ENCODE measurements at regions not wholly inside any gene's neighbourhood (a gene's known extent, or its start where the extent isn't known, plus 50 kb on each side); places are given as distances from the start of the nearest gene placed in this dataset.

DNA sequence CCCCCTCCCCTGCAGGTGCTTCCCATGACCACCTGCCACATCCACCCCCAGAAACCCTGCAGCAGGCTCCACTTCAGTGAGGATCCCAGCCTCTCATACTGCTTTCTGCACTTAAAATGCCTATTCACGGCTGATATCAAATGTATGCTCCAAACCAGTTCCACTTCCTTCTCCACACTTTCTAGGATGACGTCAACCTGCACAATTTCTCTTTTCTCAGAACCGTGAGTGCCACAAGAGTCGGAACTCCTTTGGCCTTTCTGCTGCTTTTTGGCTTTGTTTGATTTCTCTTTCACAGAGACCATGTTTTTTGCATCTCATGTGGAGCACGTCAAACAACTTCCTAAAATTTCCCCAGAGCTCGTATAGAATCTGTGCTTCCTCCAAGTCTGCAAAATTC, 378.8 kb upstream of the TNRC6C start:
- Mint-ChIP-seq H3K27me3 (ENCODE audit: low read depth, poor library complexity) (peaks cover 29% of the 10 kb centered on the region), H3K27ac (no peak overlapping the region), H3K9me3 (peaks cover 6% of the 10 kb centered on the region), H3K36me3 (ENCODE audit: low read depth) (no peaks in the 10 kb centered on the region), H3K4me1 (no peaks in the 10 kb centered on the region), H3K4me3 (no peak overlapping the region)
- TF ChIP-seq, protein P1, sequence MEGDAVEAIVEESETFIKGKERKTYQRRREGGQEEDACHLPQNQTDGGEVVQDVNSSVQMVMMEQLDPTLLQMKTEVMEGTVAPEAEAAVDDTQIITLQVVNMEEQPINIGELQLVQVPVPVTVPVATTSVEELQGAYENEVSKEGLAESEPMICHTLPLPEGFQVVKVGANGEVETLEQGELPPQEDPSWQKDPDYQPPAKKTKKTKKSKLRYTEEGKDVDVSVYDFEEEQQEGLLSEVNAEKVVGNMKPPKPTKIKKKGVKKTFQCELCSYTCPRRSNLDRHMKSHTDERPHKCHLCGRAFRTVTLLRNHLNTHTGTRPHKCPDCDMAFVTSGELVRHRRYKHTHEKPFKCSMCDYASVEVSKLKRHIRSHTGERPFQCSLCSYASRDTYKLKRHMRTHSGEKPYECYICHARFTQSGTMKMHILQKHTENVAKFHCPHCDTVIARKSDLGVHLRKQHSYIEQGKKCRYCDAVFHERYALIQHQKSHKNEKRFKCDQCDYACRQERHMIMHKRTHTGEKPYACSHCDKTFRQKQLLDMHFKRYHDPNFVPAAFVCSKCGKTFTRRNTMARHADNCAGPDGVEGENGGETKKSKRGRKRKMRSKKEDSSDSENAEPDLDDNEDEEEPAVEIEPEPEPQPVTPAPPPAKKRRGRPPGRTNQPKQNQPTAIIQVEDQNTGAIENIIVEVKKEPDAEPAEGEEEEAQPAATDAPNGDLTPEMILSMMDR (IDR thresholded peaks at IDR 0.05) = no peak
- DNase-seq = no peak

DNA sequence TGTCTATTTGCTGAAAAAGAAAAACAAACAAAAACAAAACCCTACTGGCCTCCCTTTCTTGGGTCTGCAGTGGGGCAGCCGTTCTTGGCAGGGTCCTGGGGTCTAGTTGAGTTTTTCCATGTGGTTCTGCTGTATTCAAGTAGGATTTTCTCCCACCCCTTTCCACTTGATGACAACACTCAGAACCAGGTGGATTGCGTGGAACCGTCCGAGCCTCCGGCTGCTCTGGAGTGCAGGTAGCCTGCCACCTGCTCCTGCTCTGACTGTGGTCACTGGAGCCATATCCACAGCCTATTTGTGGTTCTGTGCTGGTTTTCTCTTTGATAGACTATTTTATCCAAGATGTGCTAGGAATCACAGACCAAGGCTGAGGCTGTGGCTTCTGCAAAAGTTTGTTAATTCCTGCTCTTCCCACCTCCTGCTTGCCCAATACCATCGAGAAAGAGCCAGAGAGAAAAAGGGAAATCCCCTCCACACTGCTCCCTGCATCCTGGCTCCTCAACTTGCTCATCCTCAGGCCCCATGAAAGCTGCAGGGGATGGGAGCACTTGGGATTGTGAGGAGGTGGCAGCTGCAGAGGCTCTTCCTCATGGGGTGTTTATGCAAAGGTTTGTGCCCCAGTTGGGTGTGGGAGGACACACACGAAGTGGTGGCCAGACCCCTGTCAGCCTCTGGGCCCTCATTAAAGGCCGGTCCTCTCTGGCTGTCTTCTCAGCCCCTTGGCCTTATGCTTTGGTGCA, 377.8 kb upstream of the TNRC6C start:
- Mint-ChIP-seq H3K4me3 (no peak overlapping the region), H3K9me3 (peaks cover 6% of the 10 kb centered on the region), H3K27me3 (ENCODE audit: low read depth, poor library complexity) (peaks cover 22% of the 10 kb centered on the region), H3K36me3 (ENCODE audit: low read depth) (no peaks in the 10 kb centered on the region), H3K4me1 (no peaks in the 10 kb centered on the region), H3K27ac (no peak overlapping the region)
- no peak for DNase-seq
- TF ChIP-seq, protein P1 (IDR thresholded peaks at IDR 0.05) = no peak

DNA sequence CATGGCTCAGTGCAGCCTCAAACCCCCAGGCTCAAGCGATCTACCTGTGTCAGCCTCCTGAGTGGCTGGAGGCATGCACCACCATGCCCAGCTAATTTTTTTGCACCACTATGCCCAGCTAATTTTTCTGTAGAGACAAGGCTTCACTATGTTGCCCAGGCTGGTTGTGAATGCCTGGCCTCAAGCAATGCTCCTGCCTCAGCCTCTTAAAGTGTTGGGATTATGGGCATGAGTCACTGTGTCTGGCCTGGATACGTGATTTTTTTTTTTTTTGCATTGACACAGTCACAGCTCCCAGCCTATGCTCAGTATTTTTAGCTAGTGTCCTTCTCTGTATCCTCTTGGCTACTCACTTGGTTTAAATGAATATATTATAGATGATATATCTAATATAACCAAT, 377.0 kb upstream of the TNRC6C start:
- no peak for DNase-seq
- no peak overlapping the region for H3K4me3 Mint-ChIP-seq
- H3K36me3 Mint-ChIP-seq (ENCODE audit: low read depth) = no peaks in the 10 kb centered on the region

DNA sequence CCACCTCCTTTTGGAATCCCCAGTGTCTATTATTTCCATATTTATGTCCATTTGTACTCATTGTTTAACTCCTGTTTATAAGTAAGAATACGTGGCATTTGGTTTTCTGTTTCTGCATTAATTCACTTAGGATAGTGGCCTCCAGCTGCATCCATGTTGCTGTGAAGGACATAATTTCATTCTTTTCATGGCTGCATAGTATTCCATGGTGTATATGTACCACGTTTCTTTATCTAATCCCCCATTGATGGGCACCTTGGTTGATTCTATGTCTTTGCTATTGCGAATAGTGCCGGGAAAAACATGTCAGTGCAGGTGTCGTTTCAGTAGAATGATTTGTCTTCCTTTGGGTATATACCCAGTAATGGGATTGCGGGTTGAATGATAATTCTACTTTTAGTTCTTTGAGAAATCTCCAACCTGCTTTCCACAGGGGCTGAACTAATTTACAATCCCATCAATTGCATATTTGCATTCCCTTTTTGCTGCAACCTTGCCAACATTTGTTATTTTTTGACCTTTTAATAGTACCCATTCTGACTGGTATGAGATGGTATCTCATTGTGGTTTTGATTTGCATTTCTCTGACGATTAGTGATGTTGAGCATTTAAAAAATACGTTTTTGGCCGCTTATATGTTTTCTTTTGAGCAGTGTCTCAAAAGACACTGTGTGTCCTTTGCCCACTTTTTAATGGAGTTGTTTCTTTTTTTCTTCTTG, 373.2 kb upstream of the TNRC6C start:
- Mint-ChIP-seq H3K4me3 (no peak overlapping the region), H3K36me3 (ENCODE audit: low read depth) (no peaks in the 10 kb centered on the region), H3K9me3 (peaks cover 22% of the 10 kb centered on the region), H3K27me3 (ENCODE audit: low read depth, poor library complexity) (peaks cover 26% of the 10 kb centered on the region), H3K4me1 (no peaks in the 10 kb centered on the region), H3K27ac (no peak overlapping the region)
- DNase-seq = no peak
- TF ChIP-seq, protein P1 (IDR thresholded peaks at IDR 0.05) = no peak

More for the DNA sequence above, 377.0 kb upstream of the TNRC6C start:
- H3K27ac Mint-ChIP-seq = no peak overlapping the region
- H3K4me1 Mint-ChIP-seq = no peaks in the 10 kb centered on the region
- H3K27me3 Mint-ChIP-seq (ENCODE audit: low read depth, poor library complexity) = peaks cover 21% of the 10 kb centered on the region
- TF ChIP-seq, protein P1 (IDR thresholded peaks at IDR 0.05) = no peak
- peaks cover 8% of the 10 kb centered on the region for H3K9me3 Mint-ChIP-seq

DNA sequence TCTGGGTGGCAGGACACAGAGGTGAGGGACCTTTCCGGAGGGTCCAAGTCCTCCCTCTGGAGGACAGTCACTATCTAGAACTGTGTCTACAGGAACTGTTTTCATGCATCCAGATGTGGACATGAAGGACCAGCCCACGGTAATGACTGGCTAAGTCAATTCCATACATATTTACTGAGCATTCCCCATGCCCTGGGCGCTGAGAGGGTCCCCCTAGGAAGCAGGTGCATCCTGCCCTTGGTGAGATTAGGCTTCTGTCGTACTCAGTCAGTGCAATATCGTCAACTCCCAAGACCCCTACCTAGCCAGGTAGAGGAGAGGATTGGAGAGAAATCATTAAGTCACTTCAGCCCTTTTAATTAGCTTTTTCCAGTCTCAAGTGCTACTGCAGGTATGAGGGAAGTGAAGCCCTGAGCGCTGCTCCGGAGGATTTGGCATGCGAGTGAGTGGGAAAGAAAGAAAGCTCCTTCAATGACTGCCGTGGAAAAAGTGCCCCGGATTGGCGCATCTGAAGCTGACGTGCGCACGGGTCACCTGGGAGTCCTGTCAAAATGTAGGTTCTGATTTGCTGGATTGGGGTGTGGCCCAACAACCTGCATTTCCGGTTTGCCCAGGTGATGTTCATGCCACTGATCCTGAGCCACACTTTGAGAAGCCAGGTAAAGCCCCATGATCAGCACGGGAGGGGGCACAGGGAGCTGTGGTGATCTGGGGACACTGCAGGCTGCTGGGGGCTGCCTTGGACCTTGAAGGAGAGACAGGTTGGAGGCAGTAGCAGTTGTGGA, 367.4 kb upstream of the TNRC6C start:
- Mint-ChIP-seq H3K27ac (no peak overlapping the region), H3K27me3 (ENCODE audit: low read depth, poor library complexity) (peaks cover 36% of the 10 kb centered on the region), H3K4me3 (no peak overlapping the region), H3K36me3 (ENCODE audit: low read depth) (no peaks in the 10 kb centered on the region), H3K9me3 (peaks cover 16% of the 10 kb centered on the region), H3K4me1 (peaks cover 21% of the 10 kb centered on the region)
- TF ChIP-seq, protein P1 (IDR thresholded peaks at IDR 0.05) = no peak
- no peak for DNase-seq
